GM12878 (cell line): ENCODE measurements at regions not wholly inside any gene's neighbourhood (a gene's known extent, or its start where the extent isn't known, plus 50 kb on each side); places are given as distances from the start of the nearest gene placed in this dataset.

Experiments used
- ATAC-seq: fragments of 200-7000 bp; cut with Tn5 transposase; 3 replicates; pipeline ENCODE4 v1.9.1; 2020; ENCODE audit warnings: mild to moderate bottlenecking, moderate library complexity
- BruUV-seq: library from RNA; stranded (reverse); fragments of 400-500 nt; replicated peaks from 2 replicates; lab custom pipeline; 2021; lab: Mats Ljungman, UMichigan
- CTCF ChIA-PET: fragments of 300-600 bp; sonication (Branson Sonifier 250); formaldehyde crosslinking; extraction: SDS; loops from one replicate; lab custom pipeline; 2021; ENCODE audit warnings: inconsistent platforms; lab: Yijun Ruan, JAX
- POLR2A ChIA-PET: fragments of 350-600 bp; formaldehyde crosslinking; extraction: SDS; loops from one replicate; lab custom pipeline; 2021; ENCODE audit warnings: inconsistent platforms; lab: Charles Lee
- RAD21 ChIA-PET: fragments of 300-600 bp; sonication (Branson Sonifier 250); formaldehyde crosslinking; loops from one replicate; lab custom pipeline; 2023; ENCODE audit warnings: antibody characterized with exemption; ENCODE audit not compliant: unreplicated experiment; lab: Charles Lee
- SMC1A ChIA-PET: fragments of 300-600 bp; sonication (Branson Sonifier 250); formaldehyde crosslinking; loops from one replicate; lab custom pipeline; 2023; ENCODE audit not compliant: unreplicated experiment, uncharacterized antibody; lab: Charles Lee
- DNase-seq: peaks from one replicate; pipeline ENCODE4 v3.0.0-alpha.2; 2011; ENCODE audit warnings: low read depth, low spot score
- FAIRE-seq: peaks from 3 replicates; lab custom pipeline; 2011; peaks lifted over from hg19 to GRCh38; lab: Jason Lieb, UNC
- H2AFZ ChIP-seq: 2 replicates; pipeline ENCODE4 v1.6.0; 2011; ENCODE audit warnings: low read depth, low read length, control low read depth; ENCODE audit not compliant: control insufficient read depth
- H3K27ac ChIP-seq: 2 replicates; pipeline ENCODE4 v1.5.1; 2011; ENCODE audit warnings: control low read depth; ENCODE audit not compliant: control insufficient read depth, insufficient read depth
- H3K27me3 ChIP-seq, 2 experiments: replicated peaks in 1 of 2; 2 replicates each; pipeline versions ENCODE4 v1.6.0 to v1.6.1; 2011; ENCODE audit warnings: low read length in 1 of 2; ENCODE audit not compliant: control insufficient read depth in 2 of 2, insufficient read depth in 2 of 2
- H3K36me3 ChIP-seq, 2 experiments: 2 replicates each; pipeline ENCODE4 v1.5.1; 2011; ENCODE audit warnings: low read length in 1 of 2; ENCODE audit not compliant: control insufficient read depth in 2 of 2, insufficient read depth in 2 of 2
- H3K4me1 ChIP-seq: 2 replicates; pipeline ENCODE4 v1.6.1; 2011; ENCODE audit warnings: mild to moderate bottlenecking, low read length, moderate library complexity, mixed read lengths; ENCODE audit not compliant: control insufficient read depth, insufficient read depth
- H3K4me2 ChIP-seq: 2 replicates; pipeline ENCODE4 v1.6.0; 2011; ENCODE audit warnings: control low read depth; ENCODE audit not compliant: control insufficient read depth, insufficient read depth
- H3K4me3 ChIP-seq: fragments of 200-600 bp; sonication (generic); 2 replicates; pipeline ENCODE4 v1.5.1; 2016
- H3K79me2 ChIP-seq: 2 replicates; pipeline ENCODE4 v1.6.0; 2011; ENCODE audit warnings: low read length; ENCODE audit not compliant: control insufficient read depth, insufficient read depth
- H3K9ac ChIP-seq: 2 replicates; pipeline ENCODE4 v1.8.0; 2011; ENCODE audit warnings: low read length, control low read depth, mixed read lengths; ENCODE audit not compliant: control insufficient read depth, insufficient read depth
- H3K9me3 ChIP-seq: replicated peaks from 3 replicates; pipeline ENCODE4 v1.5.1; 2011; ENCODE audit warnings: mild to moderate bottlenecking, low read length; ENCODE audit not compliant: control insufficient read depth, insufficient read depth
- H4K20me1 ChIP-seq: 2 replicates; pipeline ENCODE4 v1.6.0; 2011; ENCODE audit not compliant: control insufficient read depth, insufficient read depth
- BACH1 ChIP-seq: fragments of 450-650 bp; IDR thresholded peaks from 2 replicates; pipeline ENCODE4 v1.6.1; 2017; ENCODE audit warnings: mild to moderate bottlenecking, borderline replicate concordance
- BCL11A ChIP-seq: IDR thresholded peaks from 2 replicates; pipeline ENCODE4 v1.6.1; 2011; ENCODE audit warnings: low read depth, low read length
- CREB1 ChIP-seq: IDR thresholded peaks from 2 replicates; pipeline ENCODE4 v1.6.1; 2012; ENCODE audit warnings: low read depth, mild to moderate bottlenecking, inconsistent platforms
- IKZF1 ChIP-seq: fragments of 450-650 bp; conservative IDR thresholded peaks from 2 replicates; pipeline ENCODE4 v1.6.1; 2017; ENCODE audit warnings: antibody characterized with exemption, mild to moderate bottlenecking
- NR2F1 ChIP-seq: fragments of 450-650 bp; conservative IDR thresholded peaks from 2 replicates; pipeline ENCODE4 v1.6.1; 2017; ENCODE audit warnings: mild to moderate bottlenecking
- SIX5 ChIP-seq: IDR thresholded peaks from 2 replicates; pipeline ENCODE4 v1.6.1; 2011; ENCODE audit warnings: mild to moderate bottlenecking, low read depth, low read length, moderate library complexity; ENCODE audit not compliant: severe bottlenecking
- SREBF1 ChIP-seq: IDR thresholded peaks from 2 replicates; pipeline ENCODE4 v1.6.1; 2012; ENCODE audit warnings: mild to moderate bottlenecking, low read length
- TARDBP ChIP-seq: IDR thresholded peaks from 2 replicates; pipeline ENCODE4 v1.6.1; 2016; ENCODE audit warnings: borderline replicate concordance
- WGBS: methylation state at CpG from one replicate; pipeline ENCODE4 v1.1.6; 2016; ENCODE audit warnings: low lambda C conversion rate; ENCODE audit not compliant: insufficient replicate concordance, insufficient coverage; ENCODE audit errors: missing lambda C conversion rate; 5-methylcytosine and 5-hydroxymethylcytosine counted together
- in situ Hi-C: fragments of 300-500 bp; cut with MboI; formaldehyde crosslinking; loops from 9 replicates; pipeline ENCODE4 v1.14.3; 2018; ENCODE audit warnings: mixed read lengths
- intact Hi-C: fragments of 100-400 bp; cut with micrococcal nuclease; formaldehyde crosslinking; loops from one replicate; pipeline ENCODE4 v1.14.2; 2022; ENCODE audit not compliant: unreplicated experiment
- TF ChIP-seq, protein P1 (sequence below): fragments of 450-650 bp; formaldehyde crosslinking; IDR thresholded peaks from 2 replicates; pipeline ENCODE4 v1.4.0; 2022; ENCODE audit warnings: mild to moderate bottlenecking, moderate library complexity

DNA sequence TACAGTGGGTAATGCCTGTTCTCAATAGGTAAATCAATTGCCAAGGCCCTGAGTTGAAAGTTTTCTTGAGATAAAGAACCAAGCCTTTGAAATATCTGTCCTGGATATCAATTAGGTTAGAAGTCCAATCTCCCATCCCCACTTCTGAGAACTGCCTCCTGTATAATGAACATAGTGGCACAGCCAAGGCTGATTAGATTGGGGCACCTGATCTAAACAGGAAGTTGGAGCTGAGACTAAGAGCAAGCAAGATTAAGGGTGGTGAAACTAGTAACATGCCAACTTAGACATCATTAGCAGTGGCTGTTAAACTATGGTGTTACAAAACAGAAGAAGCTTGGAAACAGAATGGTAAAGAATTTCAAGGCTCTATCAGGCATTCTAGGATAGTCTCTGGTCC is 137.7 kb upstream of the TMEM108 start:
- ChIA-PET RAD21 (no interaction called here), POLR2A (no interaction called here), CTCF (no interaction called here), SMC1A (interaction anchor here (0.6 kb wide), 1 partner anchor 27 kb away, joined by 3 read pairs; no protein-coding TSS in a partner anchor)
- H3K4me2 ChIP-seq: no peak overlapping the region
- no peaks in the 10 kb centered on the region for H3K79me2 ChIP-seq
- no peaks in the 10 kb centered on the region for H3K9me3 ChIP-seq
- no peak overlapping the region for H3K27ac ChIP-seq
- TF ChIP-seq BCL11A: no peak
- FAIRE-seq: no peak
- intact Hi-C loops: no loop called here
- no peaks in the 10 kb centered on the region for H3K27me3 ChIP-seq
- no peak overlapping the region for H3K9ac ChIP-seq
- in situ Hi-C loops: no loop called here
- no peak for ATAC-seq
- no peaks in the 10 kb centered on the region for H4K20me1 ChIP-seq
- H2AFZ ChIP-seq: no peak overlapping the region
- H3K4me3 ChIP-seq: no peak overlapping the region
- H3K36me3 ChIP-seq: no peaks in the 10 kb centered on the region
- no TSS peak for BruUV-seq
- H3K4me1 ChIP-seq: no peaks in the 10 kb centered on the region
- DNase-seq: no peak

DNA sequence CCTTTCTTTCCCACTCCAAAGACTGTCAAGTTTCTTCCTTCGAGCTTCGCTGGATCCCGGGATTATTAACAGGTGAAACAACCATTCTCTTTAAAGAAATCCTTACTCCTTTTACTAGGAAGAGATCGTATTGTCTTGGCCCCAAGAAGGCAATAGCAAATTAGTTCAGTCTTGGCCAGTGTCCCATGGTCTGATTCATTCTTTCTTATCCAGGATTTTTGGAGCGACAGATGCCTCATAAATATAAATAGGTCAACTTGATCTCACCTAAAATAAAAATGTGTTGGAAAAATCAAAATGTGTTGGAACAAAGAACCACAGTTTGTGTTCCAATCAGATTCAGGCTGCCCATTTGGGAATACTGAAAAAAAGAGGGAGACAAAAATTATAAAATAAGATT is 140.1 kb upstream of the TMEM108 start:
- no TSS peak for BruUV-seq
- Histone ChIP-seq H3K79me2 (no peaks in the 10 kb centered on the region), H3K27ac (no peak overlapping the region), H3K4me3 (no peak overlapping the region), H3K4me1 (no peaks in the 10 kb centered on the region)
- in situ Hi-C loops: no loop called here
- RAD21 ChIA-PET: no interaction called here
- no peak for DNase-seq
- 35% methylated on average over 5 of the region's 5 CpGs for WGBS
- intact Hi-C loops: no loop called here
- no peak for TF ChIP-seq TARDBP
- no peak for TF ChIP-seq SIX5
- TF ChIP-seq, protein P1, sequence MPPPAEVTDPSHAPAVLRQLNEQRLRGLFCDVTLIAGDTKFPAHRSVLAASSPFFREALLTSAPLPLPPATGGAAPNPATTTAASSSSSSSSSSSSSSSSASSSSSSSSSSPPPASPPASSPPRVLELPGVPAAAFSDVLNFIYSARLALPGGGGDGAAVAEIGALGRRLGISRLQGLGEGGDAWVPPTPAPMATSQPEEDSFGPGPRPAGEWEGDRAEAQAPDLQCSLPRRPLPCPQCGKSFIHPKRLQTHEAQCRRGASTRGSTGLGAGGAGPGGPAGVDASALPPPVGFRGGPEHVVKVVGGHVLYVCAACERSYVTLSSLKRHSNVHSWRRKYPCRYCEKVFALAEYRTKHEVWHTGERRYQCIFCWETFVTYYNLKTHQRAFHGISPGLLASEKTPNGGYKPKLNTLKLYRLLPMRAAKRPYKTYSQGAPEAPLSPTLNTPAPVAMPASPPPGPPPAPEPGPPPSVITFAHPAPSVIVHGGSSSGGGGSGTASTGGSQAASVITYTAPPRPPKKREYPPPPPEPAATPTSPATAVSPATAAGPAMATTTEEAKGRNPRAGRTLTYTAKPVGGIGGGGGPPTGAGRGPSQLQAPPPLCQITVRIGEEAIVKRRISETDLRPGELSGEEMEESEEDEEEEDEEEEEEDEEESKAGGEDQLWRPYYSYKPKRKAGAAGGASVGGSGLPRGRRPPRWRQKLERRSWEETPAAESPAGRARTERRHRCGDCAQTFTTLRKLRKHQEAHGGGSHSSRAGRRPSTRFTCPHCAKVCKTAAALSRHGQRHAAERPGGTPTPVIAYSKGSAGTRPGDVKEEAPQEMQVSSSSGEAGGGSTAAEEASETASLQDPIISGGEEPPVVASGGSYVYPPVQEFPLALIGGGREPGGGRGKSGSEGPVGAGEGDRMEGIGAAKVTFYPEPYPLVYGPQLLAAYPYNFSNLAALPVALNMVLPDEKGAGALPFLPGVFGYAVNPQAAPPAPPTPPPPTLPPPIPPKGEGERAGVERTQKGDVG (CRISPR knock-in tag): no peak
- no peak for TF ChIP-seq SREBF1
- TF ChIP-seq BACH1: no peak
- TF ChIP-seq NR2F1: no peak
- TF ChIP-seq IKZF1: no peak
- TF ChIP-seq CREB1: no peak
- TF ChIP-seq, all 136 proteins: peak for 0
- Histone ChIP-seq H3K36me3 (no peaks in the 10 kb centered on the region), H3K9me3 (no peaks in the 10 kb centered on the region), H3K4me2 (no peak overlapping the region), H4K20me1 (no peaks in the 10 kb centered on the region), H3K9ac (no peak overlapping the region), H3K27me3 (no peaks in the 10 kb centered on the region), H2AFZ (no peak overlapping the region)
- ATAC-seq: no peak
- FAIRE-seq: no peak
- ChIA-PET SMC1A (no interaction called here), POLR2A (no interaction called here), CTCF (no interaction called here)
